Dermis microvascular lymphatic vessel endothelial cell (primary cell): ENCODE measurements at regions not wholly inside any gene's neighbourhood (a gene's known extent, or its start where the extent isn't known, plus 50 kb on each side); places are given as distances from the start of the nearest gene placed in this dataset.
"Not testable (repeated sequence)": the region's sequence is repeated elsewhere in the genome, so short reads cannot be mapped to it uniquely, and the experiment has no call there.

ENCODE experiments used
- DNase-seq, 2 donors: peaks; one replicate each; pipeline versions ENCODE4 v3.0.0 to v3.0.0-alpha.2; 2010; ENCODE audit warnings: low read depth in 2 of 2

- no peak for DNase-seq
These were observed 111.1 kb upstream of the KRR1 start for GRCh38 chr12:75622492-75622891.

GRCh38 chr12:75614396-75614795 lies 103.0 kb upstream of the KRR1 start:
- not testable (repeated sequence) for DNase-seq

- no peak for DNase-seq
These were observed 102.6 kb upstream of the KRR1 start for GRCh38 chr12:75613981-75614380.

- DNase-seq = no peak
These were observed 99.6 kb upstream of the KRR1 start for GRCh38 chr12:75611041-75611440.

GRCh38 chr12:75606956-75607355 lies 95.5 kb upstream of the KRR1 start:
- no peak for DNase-seq

- DNase-seq = peak; percentile 37 to 70
These were observed 94.7 kb upstream of the KRR1 start for GRCh38 chr12:75606151-75606550.

GRCh38 chr12:75603475-75603874 lies 92.1 kb upstream of the KRR1 start:
- DNase-seq = peak; percentile 75 to 78

GRCh38 chr12:75602106-75602505 lies 90.7 kb upstream of the KRR1 start:
- DNase-seq = no peak

GRCh38 chr12:75600146-75600545 lies 88.7 kb upstream of the KRR1 start:
- no peak for DNase-seq

GRCh38 chr12:75599061-75599460 lies 87.7 kb upstream of the KRR1 start:
- no peak for DNase-seq

GRCh38 chr12:75596406-75596805 lies 85.0 kb upstream of the KRR1 start:
- DNase-seq = no peak

- DNase-seq = no peak
These were observed 81.4 kb upstream of the KRR1 start for GRCh38 chr12:75592638-75593335.

GRCh38 chr12:75592086-75592485 lies 80.7 kb upstream of the KRR1 start:
- no peak for DNase-seq

GRCh38 chr12:75591628-75592027 lies 80.2 kb upstream of the KRR1 start:
- DNase-seq = no peak

GRCh38 chr12:75589801-75590200 lies 78.4 kb upstream of the KRR1 start:
- no peak for DNase-seq

- no peak for DNase-seq
These were observed 76.1 kb upstream of the KRR1 start for GRCh38 chr12:75587340-75588106.

- DNase-seq = peak; percentile 74 to 86
These were observed 73.9 kb upstream of the KRR1 start for GRCh38 chr12:75585330-75585729.

GRCh38 chr12:75583355-75583754 lies 71.9 kb upstream of the KRR1 start:
- no peak for DNase-seq

GRCh38 chr12:75581515-75581914 lies 70.1 kb upstream of the KRR1 start:
- no peak for DNase-seq

GRCh38 chr12:75579552-75579951 lies 68.1 kb upstream of the KRR1 start:
- no peak for DNase-seq

GRCh38 chr12:75578546-75578945 lies 67.1 kb upstream of the KRR1 start:
- no peak for DNase-seq

GRCh38 chr12:75577812-75578211 lies 66.4 kb upstream of the KRR1 start:
- no peak for DNase-seq

- DNase-seq = peak in 1 of 2 donors; percentile 43
These were observed 60.3 kb upstream of the KRR1 start for GRCh38 chr12:75571656-75572205.
